IPS-15b (cell line): ENCODE measurements at regions not wholly inside any gene's neighbourhood (a gene's known extent, or its start where the extent isn't known, plus 50 kb on each side); places are given as distances from the start of the nearest gene placed in this dataset.
"Not testable (repeated sequence)": the region's sequence is repeated elsewhere in the genome, so short reads cannot be mapped to it uniquely, and the experiment has no call there.

ENCODE experiments used
- H3K27me3 ChIP-seq: one replicate; pipeline ENCODE4 v1.6.1; 2013; ENCODE audit warnings: low read length; ENCODE audit not compliant: control insufficient read depth, insufficient read depth
- H3K36me3 ChIP-seq: one replicate; pipeline ENCODE4 v1.6.1; 2013; ENCODE audit warnings: low read length; ENCODE audit not compliant: control insufficient read depth, insufficient read depth
- H3K4me1 ChIP-seq: one replicate; pipeline ENCODE4 v1.6.1; 2013; ENCODE audit warnings: mild to moderate bottlenecking, low read length; ENCODE audit not compliant: control insufficient read depth, insufficient read depth
- H3K4me3 ChIP-seq: one replicate; pipeline ENCODE4 v1.5.1; 2013; ENCODE audit warnings: low read depth, low read length
- H3K9ac ChIP-seq: one replicate; pipeline ENCODE4 v1.6.1; 2013; ENCODE audit warnings: low read depth, mild to moderate bottlenecking, low read length
- H3K9me3 ChIP-seq: one replicate; pipeline ENCODE4 v1.6.1; 2013; ENCODE audit warnings: mild to moderate bottlenecking, low read length; ENCODE audit not compliant: control insufficient read depth, insufficient read depth

DNA sequence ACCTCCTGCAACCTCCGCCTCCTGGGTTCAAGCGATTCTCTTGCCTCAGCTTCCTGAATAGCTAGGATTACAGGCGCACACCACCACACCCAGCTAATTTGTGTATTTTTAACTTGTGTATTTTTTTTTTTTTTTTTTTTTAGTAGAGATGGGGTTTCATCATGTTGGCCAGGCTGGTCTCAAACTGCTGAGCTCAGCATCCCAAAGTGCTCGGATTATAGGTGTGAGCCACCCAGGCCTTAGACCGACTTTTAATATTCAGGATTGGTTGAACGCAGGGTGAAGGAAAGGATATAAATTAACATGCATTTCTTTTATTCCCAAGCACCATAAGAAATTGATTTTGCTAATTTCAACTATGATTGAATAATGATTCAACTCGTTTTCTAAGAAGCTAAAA lies 798.6 kb downstream of the GATA3 start:
- Histone ChIP-seq H3K9me3 (no peaks in the 10 kb centered on the region), H3K9ac (no peak overlapping the region), H3K27me3 (no peaks in the 10 kb centered on the region), H3K4me3 (no peak overlapping the region), H3K4me1 (no peaks in the 10 kb centered on the region), H3K36me3 (no peaks in the 10 kb centered on the region)

GRCh38 chr10:8868924-8869323 lies 814.4 kb downstream of the GATA3 start:
- H3K27me3 ChIP-seq, H3K4me1 ChIP-seq, H3K36me3 ChIP-seq, H3K9ac ChIP-seq, H3K4me3 ChIP-seq, H3K9me3 ChIP-seq: not testable (repeated sequence)

GRCh38 chr10:8873310-8873709 lies 818.8 kb downstream of the GATA3 start:
- no peaks in the 10 kb centered on the region for H3K36me3 ChIP-seq
- no peaks in the 10 kb centered on the region for H3K4me1 ChIP-seq
- no peaks in the 10 kb centered on the region for H3K9me3 ChIP-seq
- no peaks in the 10 kb centered on the region for H3K27me3 ChIP-seq
- H3K9ac ChIP-seq: no peak overlapping the region
- H3K4me3 ChIP-seq: no peak overlapping the region

- no peaks in the 10 kb centered on the region for H3K4me1 ChIP-seq
- H3K27me3 ChIP-seq: no peaks in the 10 kb centered on the region
These were observed 819.8 kb downstream of the GATA3 start for GRCh38 chr10:8874268-8874667.

GRCh38 chr10:8874972-8875371 lies 820.5 kb downstream of the GATA3 start:
- H3K9me3 ChIP-seq: no peaks in the 10 kb centered on the region
- no peak overlapping the region for H3K9ac ChIP-seq
- H3K4me1 ChIP-seq: no peaks in the 10 kb centered on the region
- no peak overlapping the region for H3K4me3 ChIP-seq
- no peaks in the 10 kb centered on the region for H3K36me3 ChIP-seq
- H3K27me3 ChIP-seq: no peaks in the 10 kb centered on the region

More at GRCh38 chr10:8874268-8874667, 819.8 kb downstream of the GATA3 start:
- H3K9me3 ChIP-seq: no peaks in the 10 kb centered on the region
- no peak overlapping the region for H3K4me3 ChIP-seq
- H3K36me3 ChIP-seq: no peaks in the 10 kb centered on the region
- H3K9ac ChIP-seq: no peak overlapping the region

GRCh38 chr10:8876171-8876570 lies 821.7 kb downstream of the GATA3 start:
- H3K27me3 ChIP-seq: no peaks in the 10 kb centered on the region
- H3K4me3 ChIP-seq: no peak overlapping the region
- H3K9ac ChIP-seq: no peak overlapping the region
- no peaks in the 10 kb centered on the region for H3K36me3 ChIP-seq
- no peaks in the 10 kb centered on the region for H3K9me3 ChIP-seq
- no peaks in the 10 kb centered on the region for H3K4me1 ChIP-seq

GRCh38 chr10:8889538-8889937 lies 835.0 kb downstream of the GATA3 start:
- Histone ChIP-seq H3K36me3 (no peaks in the 10 kb centered on the region), H3K4me3 (no peak overlapping the region), H3K4me1 (no peaks in the 10 kb centered on the region), H3K9ac (no peak overlapping the region), H3K27me3 (no peaks in the 10 kb centered on the region), H3K9me3 (no peaks in the 10 kb centered on the region)

- no peaks in the 10 kb centered on the region for H3K27me3 ChIP-seq
- H3K9me3 ChIP-seq: no peaks in the 10 kb centered on the region
- no peak overlapping the region for H3K4me3 ChIP-seq
- no peaks in the 10 kb centered on the region for H3K36me3 ChIP-seq
- no peak overlapping the region for H3K9ac ChIP-seq
- H3K4me1 ChIP-seq: no peaks in the 10 kb centered on the region
These were observed 838.6 kb downstream of the GATA3 start for GRCh38 chr10:8893102-8893501.

DNA sequence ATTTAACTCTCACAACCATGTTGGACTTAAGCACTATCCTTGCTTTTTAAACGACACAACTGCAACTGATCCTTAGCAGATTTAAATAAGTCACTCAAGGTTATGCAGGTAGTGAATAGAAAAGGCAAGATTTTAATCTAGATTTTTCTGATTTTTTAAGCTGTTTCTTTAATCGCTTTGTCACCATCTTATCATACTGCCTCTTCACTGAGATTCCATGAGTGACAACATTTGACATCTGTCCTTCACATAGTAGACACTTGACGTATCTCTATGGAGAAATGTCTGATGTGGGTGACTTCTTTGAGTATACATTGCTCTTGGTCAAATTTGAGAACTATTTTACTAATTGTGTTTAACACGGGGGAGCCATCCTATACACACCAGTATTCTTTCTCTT lies 839.7 kb downstream of the GATA3 start:
- H3K4me3 ChIP-seq: no peak overlapping the region
- H3K4me1 ChIP-seq: no peaks in the 10 kb centered on the region
- no peak overlapping the region for H3K9ac ChIP-seq
- H3K27me3 ChIP-seq: no peaks in the 10 kb centered on the region
- H3K36me3 ChIP-seq: no peaks in the 10 kb centered on the region
- H3K9me3 ChIP-seq: no peaks in the 10 kb centered on the region

DNA sequence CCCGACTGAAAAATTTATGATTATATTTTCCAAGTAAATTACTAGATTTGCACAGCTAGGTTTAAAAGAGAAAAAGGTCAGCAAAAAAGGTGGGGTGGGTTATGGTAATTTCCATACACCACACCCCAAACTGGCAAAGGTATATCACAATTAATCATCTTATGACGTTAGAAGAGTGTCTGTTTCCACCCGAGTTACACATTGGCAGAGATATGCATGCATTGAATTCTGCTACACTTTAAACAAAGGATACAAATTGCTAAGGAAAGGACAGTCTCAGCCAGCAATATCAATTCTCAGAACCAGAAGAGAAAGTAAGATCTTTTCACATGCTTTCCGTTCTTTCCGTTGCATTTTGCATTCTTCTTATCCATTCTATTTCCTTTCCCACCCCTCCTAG lies 843.3 kb downstream of the GATA3 start:
- Histone ChIP-seq H3K4me3 (no peak overlapping the region), H3K9me3 (no peaks in the 10 kb centered on the region), H3K4me1 (no peaks in the 10 kb centered on the region), H3K9ac (no peak overlapping the region), H3K27me3 (no peaks in the 10 kb centered on the region), H3K36me3 (no peaks in the 10 kb centered on the region)

DNA sequence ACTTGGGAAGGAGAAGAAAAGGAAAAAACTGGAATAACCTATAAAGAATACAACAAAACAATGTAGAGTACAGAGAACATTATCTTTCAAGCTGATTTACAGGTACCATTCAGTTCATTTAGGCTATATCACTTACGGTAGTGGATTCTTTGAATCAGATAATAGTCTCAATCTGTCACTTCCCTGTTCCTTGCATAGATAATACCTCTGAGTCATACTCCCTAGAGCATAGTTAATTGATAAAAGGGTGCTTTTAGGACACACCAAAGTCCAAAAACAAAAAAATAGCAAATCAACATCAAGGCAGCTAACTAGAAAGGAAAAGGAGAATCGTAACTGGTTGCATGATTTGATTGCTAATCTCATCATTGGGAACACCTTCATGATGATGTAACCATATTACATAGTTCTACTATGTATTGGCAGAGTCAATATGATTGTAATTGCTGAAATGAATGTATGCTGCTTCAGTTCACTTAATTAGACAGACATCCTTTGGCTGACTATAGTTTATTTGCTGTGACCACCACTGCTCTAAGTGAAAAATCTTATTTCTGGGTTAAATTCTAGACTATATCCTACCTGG lies 844.4 kb downstream of the GATA3 start:
- no peaks in the 10 kb centered on the region for H3K27me3 ChIP-seq

DNA sequence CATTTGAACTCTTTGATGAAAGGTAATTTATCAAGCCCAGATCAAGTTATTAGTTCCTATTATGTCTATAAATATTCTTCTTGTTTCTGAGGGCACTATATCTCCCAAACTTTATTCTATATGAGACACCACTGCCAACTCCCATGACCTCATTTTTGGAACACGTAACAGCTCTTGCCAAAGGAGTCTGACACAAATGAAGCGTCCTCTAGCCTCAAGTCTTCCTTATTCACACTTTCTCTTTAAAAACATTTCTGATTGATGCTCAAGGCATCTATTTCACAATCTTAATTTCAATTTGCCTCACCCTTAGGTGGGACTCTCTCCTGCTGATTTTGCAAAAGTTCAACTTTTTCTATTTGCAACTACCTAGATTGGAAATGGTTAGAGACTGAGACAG lies 848.4 kb downstream of the GATA3 start:
- H3K9ac ChIP-seq: no peak overlapping the region
- no peaks in the 10 kb centered on the region for H3K4me1 ChIP-seq
- H3K27me3 ChIP-seq: no peaks in the 10 kb centered on the region
- H3K36me3 ChIP-seq: no peaks in the 10 kb centered on the region
- H3K9me3 ChIP-seq: no peaks in the 10 kb centered on the region
- no peak overlapping the region for H3K4me3 ChIP-seq

More for the DNA sequence above, 844.4 kb downstream of the GATA3 start:
- H3K9me3 ChIP-seq: no peaks in the 10 kb centered on the region
- no peaks in the 10 kb centered on the region for H3K4me1 ChIP-seq
- H3K36me3 ChIP-seq: no peaks in the 10 kb centered on the region
- no peak overlapping the region for H3K9ac ChIP-seq
- H3K4me3 ChIP-seq: no peak overlapping the region
